H1 (cell line): ENCODE measurements at regions not wholly inside any gene's neighbourhood (a gene's known extent, or its start where the extent isn't known, plus 50 kb on each side); places are given as distances from the start of the nearest gene placed in this dataset.

Experiments
- TF ChIP-seq, protein P1 (sequence below), 3 experiments: IDR thresholded peaks; 1 replicate in 2 of 3; 2 replicates in 1 of 3; pipeline versions ENCODE4 v1.5.1 to v1.6.1; 2011; ENCODE audit warnings: low read length in 3 of 3, mild to moderate bottlenecking in 3 of 3, inconsistent platforms in 2 of 3, low read depth in 1 of 3, moderate library complexity in 1 of 3; ENCODE audit not compliant: insufficient read depth in 1 of 3; ENCODE audit errors: control extremely low read depth in 1 of 3

DNA sequence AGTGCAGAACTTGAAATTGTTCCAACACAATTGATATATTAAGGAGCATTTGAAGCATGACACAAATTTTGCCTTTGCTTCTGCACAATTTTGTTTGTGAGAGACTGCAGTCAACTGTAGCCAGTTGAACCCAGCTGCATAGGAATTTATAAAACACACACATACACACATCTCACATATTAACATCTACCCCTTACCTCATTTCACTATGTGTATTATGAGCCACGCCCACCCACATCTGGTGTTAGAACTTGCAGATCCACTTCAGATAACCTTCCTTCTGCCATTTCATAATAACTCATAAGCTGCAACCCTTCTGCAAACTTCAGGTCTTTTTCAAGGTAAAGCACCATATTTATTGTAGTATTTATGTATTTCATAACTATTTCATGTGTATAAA lies 188.1 kb upstream of the WDFY3 start (continued):
- TF ChIP-seq, protein P1, sequence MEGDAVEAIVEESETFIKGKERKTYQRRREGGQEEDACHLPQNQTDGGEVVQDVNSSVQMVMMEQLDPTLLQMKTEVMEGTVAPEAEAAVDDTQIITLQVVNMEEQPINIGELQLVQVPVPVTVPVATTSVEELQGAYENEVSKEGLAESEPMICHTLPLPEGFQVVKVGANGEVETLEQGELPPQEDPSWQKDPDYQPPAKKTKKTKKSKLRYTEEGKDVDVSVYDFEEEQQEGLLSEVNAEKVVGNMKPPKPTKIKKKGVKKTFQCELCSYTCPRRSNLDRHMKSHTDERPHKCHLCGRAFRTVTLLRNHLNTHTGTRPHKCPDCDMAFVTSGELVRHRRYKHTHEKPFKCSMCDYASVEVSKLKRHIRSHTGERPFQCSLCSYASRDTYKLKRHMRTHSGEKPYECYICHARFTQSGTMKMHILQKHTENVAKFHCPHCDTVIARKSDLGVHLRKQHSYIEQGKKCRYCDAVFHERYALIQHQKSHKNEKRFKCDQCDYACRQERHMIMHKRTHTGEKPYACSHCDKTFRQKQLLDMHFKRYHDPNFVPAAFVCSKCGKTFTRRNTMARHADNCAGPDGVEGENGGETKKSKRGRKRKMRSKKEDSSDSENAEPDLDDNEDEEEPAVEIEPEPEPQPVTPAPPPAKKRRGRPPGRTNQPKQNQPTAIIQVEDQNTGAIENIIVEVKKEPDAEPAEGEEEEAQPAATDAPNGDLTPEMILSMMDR (IDR thresholded peaks at IDR 0.05; ENCODE audit: control extremely low read depth in 1 of 3, insufficient read depth in 1 of 3, low read depth in 1 of 3, low read length in 3 of 3), result no peak
